GM21786 (cell line): ENCODE measurements at regions not wholly inside any gene's neighbourhood (a gene's known extent, or its start where the extent isn't known, plus 50 kb on each side); places are given as distances from the start of the nearest gene placed in this dataset.

Experiments used
- ATAC-seq: cut with Tn5 transposase; IDR thresholded peaks from one replicate; pipeline ENCODE4 v1.9.1; 2021; ENCODE audit not compliant: unreplicated experiment

DNA sequence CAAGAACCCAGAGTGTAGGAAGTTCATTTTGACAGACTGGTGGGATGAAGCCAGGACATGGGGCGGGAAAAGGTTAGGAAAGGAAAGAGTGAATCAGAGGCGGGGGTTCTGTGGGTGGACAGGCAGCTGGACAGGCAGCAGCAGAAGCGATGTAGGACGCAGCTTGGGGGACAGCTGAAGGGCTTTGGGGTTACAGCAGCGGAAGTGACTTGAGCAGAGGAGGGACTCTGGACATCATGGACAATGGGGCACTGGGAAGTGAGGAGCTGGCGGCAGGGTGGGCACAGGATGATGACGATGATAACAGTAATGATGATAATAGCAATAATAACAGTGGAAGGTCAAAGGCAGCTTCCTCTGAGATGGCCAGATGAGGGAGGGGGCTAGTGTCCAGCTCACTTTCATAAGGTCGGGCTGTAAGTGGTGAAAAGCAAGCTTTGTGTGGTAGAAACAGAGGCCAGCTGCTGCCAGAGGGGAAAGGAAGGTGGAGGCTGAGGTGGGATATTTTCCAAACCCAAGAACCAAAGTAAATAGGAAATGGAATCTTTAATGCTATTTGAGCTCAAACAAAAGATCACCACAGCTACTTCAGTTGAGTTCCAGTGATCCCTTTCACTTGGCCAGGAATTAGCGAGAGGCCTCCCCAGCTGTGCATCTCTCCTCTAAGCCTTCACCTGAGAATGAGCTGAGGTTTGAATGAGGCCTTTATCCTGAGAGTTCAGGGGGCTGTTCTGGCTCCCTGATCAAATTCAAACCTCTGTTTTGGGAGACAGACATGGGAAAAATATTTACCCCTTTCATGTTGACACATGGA lies 433.5 kb downstream of the DHX35 start:
- ATAC-seq = no peak

GRCh38 chr20:39394461-39394860 lies 432.3 kb downstream of the DHX35 start:
- ATAC-seq = no peak

- ATAC-seq = no peak
Observed at GRCh38 chr20:39390186-39390585, 428.0 kb downstream of the DHX35 start.

DNA sequence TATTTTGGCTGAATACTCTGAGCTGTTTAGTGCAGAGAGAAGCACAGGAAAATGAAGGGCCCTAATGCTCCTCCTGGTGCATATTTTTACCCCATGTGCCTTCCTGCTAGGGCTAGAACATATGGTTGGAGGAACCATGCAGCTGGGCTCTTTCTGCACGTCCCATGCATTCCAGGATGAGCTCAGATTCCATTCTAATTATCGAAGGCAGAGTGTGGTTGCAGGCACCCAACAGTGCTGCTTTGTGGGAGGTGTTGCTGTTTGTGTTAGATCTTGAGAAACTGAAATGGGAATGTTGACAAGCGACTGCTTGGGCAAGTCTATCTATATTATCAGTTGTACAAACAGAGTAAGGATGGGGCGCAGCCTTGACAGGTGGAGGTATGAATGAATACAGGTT lies 419.5 kb downstream of the DHX35 start:
- no peak for ATAC-seq

DNA sequence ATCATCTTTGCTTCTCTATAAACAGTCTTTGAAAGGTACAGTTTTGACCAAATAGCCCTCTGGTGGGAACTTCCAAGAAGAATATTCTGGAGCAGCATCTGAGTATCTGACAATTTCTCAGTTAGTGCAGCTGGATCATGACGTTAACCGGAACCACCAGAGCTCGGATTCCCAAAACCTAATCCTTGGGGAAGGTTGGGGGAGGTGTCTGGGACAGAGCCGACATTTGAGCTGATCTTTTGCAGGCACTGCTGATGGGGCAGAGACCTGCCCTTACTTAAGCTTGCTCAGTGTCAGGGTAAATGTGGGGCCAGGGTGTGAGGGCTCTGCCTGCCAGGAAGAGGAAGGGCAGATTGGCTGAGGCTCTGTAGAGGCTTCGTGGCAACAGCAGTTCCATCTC lies 416.6 kb downstream of the DHX35 start:
- no peak for ATAC-seq

GRCh38 chr20:39376788-39377187 lies 414.6 kb downstream of the DHX35 start:
- ATAC-seq = no peak

GRCh38 chr20:39364320-39364719 lies 402.2 kb downstream of the DHX35 start:
- ATAC-seq = no peak

DNA sequence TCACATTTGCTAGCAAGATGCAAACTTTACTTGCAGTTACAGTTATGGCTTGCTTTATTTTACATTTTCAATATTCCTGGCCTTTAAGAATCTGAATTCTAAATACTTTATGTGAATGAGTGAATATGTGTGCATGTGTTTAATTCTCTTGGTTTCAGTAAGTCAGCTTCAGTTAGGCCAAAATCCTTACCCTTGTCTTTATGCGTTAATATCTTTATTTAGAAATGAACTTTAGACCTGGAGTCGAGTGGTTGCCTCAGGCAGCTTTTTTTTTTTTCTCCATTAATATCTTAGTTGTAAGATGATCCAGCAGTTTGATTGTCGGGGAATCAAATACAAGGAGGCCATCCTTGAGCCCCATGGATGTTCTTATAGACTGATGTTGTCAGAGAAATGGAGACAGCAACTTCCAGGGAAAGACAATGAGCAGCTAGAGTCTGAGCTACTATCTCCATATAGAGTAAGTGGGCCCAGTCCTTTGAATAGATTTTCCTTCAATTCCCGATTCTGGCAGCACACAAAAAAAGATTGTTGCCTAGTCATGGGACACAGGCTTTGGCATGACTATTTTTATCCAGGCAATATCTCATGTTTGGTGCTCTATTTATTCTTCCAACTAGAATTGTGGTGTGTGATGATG lies 398.0 kb downstream of the DHX35 start:
- no peak for ATAC-seq

DNA sequence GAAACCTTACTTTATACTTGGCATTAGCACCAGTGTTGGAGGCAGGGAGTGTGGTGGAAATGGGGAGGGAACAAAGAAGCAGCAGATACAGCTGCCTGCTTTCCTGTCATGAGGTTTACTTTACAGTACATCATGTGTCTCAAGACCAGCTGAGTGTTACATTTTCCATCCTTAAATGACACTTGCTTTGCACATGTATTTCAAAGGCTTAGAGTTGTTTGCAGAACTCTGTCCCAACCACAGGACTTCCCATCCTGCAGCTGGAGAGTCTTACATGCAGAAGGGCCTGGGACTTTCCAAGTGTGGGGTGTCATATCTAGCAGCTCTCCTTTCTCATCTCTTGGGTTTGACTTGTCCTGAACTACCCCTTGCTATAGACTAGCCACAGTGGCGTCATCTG lies 395.9 kb downstream of the DHX35 start:
- no peak for ATAC-seq

DNA sequence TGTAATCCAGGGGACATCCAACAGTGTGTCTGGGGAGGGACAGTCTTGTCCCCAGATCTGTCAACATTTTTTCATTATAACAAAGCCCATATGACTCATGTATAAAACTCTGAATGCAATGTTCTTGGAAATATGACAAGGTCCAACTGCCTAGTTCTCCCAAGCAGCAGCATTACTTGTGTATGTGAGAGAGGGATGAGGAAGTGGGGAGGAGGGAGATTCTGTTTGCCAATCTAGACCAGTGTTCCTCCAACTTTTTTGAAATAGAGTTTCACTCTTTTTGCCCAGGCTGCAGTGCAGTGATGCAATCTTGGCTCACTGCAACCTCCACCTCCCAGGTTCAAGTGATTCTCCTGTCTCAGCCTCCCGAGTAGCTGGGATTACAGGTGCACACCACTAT lies 394.8 kb downstream of the DHX35 start:
- ATAC-seq = no peak

- no peak for ATAC-seq
Observed at GRCh38 chr20:39349240-39349639, 387.1 kb downstream of the DHX35 start.

DNA sequence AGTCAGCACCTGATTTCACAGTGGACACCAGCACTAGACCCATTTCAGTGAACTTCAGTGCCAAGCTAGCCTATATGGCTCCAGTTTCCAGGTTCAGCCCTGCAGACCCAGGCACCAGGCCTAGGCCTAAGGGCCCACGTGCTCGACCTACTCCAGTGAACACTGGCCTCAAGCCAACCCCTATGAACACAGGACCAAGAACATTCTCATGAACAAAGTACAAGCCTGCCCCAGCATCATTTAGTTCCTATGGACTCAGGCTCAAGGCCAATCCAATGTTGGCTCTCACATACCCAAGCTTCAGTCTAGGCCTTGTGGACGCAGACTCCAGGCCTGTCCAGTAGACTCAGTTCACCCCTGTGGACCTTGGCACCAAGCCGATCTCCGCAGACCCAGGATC lies 385.5 kb downstream of the DHX35 start:
- no peak for ATAC-seq

DNA sequence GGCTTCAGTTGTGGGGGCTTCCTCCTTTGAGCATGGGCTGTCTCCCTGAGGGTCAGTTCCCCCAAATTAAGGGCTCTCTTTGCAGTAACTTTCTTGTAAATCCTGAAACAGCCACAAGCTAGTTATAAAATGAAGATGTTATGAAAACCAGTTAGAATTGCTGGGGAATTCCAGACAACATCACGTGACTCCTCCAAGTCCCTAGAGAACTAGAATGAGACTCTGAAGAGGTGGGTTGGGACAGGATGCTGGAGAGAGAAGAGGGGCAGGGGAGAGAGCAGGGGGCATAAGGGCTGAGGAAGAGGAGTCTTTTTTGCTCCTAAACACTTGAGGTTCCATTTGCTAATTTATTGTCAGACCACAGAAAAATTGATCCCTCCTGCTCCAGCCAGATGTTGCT lies 380.3 kb downstream of the DHX35 start:
- ATAC-seq = no peak

- peak; percentile 97 for ATAC-seq
Observed at GRCh38 chr20:39338469-39339376, 376.6 kb downstream of the DHX35 start.

DNA sequence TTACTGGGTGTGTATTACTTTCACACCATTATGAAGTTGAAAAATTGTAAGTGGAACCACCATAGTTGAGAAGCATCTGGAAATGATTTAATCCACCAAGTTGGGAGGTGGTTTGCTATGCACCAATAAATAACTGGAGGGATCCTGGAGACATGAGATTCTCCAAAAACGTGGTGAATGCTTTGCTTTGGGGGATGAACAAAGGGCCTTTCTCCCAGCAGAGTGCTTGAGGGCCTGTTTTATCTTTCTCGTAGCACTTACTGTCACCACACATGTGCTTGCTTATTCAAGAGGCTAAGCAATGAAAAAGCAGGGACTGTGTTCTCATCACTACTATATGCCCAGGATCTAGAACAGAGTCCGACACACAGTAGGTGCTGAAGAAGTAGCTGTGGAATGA lies 371.1 kb downstream of the DHX35 start:
- ATAC-seq = no peak

DNA sequence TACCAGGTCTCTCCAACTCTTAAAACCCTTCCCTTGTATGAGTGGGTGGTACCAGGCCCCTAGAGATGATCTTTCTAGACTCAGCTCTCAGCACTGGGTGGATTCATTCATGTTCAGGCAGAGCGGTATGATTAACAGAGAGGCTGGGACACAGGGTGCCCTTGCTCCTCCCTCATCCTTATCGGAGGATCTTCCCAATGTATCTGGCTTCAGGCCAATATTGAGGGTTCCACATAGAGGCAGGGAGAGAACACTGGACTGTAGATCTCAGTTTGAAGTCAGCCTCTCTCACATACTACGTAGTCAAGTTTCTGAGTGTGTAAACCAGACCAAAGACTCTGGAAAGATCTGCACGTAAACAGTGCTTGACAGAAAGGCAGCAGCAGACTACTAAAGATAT lies 366.2 kb downstream of the DHX35 start:
- no peak for ATAC-seq

DNA sequence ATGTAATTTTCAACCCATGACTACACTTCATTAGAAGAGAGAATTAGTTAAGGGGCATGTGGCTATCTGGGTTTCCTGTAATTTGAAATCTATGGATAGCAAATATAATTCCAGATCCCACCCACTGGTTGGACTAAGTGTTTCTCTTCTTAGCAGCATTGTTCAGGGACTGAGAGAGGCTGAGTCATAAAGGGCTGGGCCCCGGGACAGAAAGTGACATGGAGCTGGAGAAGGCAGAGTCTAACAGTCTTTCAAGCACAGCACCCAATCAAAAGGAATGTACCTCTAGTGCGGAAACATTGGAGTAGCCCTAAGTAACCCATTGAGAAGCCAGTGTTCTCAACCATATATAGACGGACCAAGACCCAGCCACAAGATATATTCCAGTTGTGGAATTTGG lies 363.9 kb downstream of the DHX35 start:
- ATAC-seq = no peak

DNA sequence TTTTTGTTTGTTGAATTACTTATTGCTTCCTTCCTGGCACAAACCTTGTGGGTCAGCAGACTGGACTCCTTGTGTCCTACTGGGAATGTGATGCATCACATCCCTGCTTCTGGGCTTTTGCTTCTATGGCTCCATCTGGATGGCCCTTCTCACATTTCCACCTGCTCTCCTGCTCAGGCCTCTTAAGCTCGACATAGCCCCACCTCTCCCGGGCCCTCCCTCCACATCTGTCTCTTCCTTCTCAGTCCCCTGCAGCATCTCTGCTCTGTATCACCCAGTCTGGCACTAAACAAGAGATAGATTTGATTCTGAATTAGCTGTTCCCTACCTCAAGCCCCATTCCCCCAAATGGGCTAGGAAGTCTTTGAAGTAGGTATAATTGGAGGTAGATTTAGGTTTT lies 356.8 kb downstream of the DHX35 start:
- no peak for ATAC-seq

DNA sequence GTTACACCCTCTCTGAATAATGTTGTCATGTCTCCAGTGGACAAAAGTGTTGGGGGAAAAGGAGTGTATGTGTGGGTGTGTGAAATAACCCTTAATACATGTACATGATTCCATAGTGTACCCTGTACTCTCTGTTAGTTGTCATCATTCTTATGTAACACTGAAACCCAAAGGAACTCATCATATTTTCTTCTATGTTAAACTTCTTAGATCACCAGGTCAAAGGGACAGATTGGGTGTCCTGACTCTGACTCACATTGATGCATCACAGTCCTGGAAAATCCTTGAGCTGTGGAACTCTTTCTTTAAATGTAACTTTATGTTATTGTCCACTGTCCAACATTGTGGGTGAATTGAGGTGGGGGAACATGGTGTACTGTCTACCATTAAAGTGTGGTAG lies 350.5 kb downstream of the DHX35 start:
- ATAC-seq = no peak

DNA sequence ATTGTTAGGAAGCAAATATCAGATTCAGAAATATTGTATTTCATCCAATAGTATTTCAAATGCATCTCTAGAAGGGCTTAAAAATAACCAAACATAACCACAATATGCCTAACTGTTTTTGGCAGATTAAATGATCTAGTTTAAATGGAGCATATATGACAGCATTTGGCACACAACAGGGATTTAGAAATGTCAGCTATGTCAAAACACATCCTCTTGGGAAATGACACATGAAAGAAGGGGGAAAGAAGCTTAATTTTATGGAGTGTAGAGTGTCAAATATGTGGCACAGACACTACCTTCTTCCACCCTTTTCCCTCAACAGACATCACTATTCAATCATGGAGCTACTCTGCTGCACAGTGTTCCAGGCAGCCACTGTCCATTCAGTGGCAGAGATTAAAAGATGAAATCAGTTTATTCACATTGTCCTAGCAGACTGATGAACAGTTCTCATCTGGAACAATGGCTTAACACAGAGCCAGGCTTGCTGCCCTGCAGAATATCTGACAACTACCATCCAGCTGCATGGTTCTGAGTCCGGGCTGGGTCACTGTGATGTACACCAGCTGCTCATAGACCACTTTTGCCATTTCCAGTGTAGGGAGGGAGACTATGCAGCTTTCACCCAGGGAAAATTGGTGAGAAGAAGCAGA lies 349.8 kb downstream of the DHX35 start:
- no peak for ATAC-seq

GRCh38 chr20:39310363-39310995 lies 348.3 kb downstream of the DHX35 start:
- ATAC-seq = no peak
